Motor neuron (in vitro differentiated cells): ENCODE measurements at regions not wholly inside any gene's neighbourhood (a gene's known extent, or its start where the extent isn't known, plus 50 kb on each side); places are given as distances from the start of the nearest gene placed in this dataset.

Source experiments
- ATAC-seq, 8 experiments: fragments of 200-7000 bp; cut with Tn5 transposase; replicated peaks in 6 of 8; 2 replicates each; pipeline ENCODE4 v1.8.0; 2021; ENCODE audit warnings: mild to moderate bottlenecking in 8 of 8, moderate library complexity in 8 of 8
- H3K27ac ChIP-seq, 2 donors: fragments of 250-450 bp; sonication (Bioruptor Pico); 2 replicates each; pipeline ENCODE4 v1.9.0; 2021; ENCODE audit warnings: antibody characterized with exemption in 2 of 2, mild to moderate bottlenecking in 2 of 2, moderate library complexity in 1 of 2
- H3K4me1 ChIP-seq, 2 donors: fragments of 250-450 bp; sonication (Bioruptor Pico); replicated peaks in 1 of 2; 2 replicates each; pipeline ENCODE4 v1.6.1; 2021; ENCODE audit warnings: antibody characterized with exemption in 2 of 2, mild to moderate bottlenecking in 2 of 2, moderate library complexity in 1 of 2
- H3K4me3 ChIP-seq, 5 donors: fragments of 250-450 bp; sonication (Bioruptor Pico); 2 replicates each; pipeline ENCODE4 v1.9.0; 2021; ENCODE audit warnings: antibody characterized with exemption in 5 of 5, mild to moderate bottlenecking in 5 of 5, moderate library complexity in 4 of 5
- WGBS, 10 experiments: fragments of 450-650 bp; shearing (Covaris generic); methylation state at CpG; one replicate each; pipeline ENCODE4 v1.0.0; 2022; 5-methylcytosine and 5-hydroxymethylcytosine counted together
- in situ Hi-C, 9 experiments: fragments of 400-800 bp; cut with MboI; loops; one replicate each; pipeline ENCODE4 v1.15.0; 2021; ENCODE audit warnings: low sequenced_read_pairs in 9 of 9, low pct_unique_long_range_greater_than_20kb in 2 of 9; ENCODE audit not compliant: unreplicated experiment in 9 of 9

DNA sequence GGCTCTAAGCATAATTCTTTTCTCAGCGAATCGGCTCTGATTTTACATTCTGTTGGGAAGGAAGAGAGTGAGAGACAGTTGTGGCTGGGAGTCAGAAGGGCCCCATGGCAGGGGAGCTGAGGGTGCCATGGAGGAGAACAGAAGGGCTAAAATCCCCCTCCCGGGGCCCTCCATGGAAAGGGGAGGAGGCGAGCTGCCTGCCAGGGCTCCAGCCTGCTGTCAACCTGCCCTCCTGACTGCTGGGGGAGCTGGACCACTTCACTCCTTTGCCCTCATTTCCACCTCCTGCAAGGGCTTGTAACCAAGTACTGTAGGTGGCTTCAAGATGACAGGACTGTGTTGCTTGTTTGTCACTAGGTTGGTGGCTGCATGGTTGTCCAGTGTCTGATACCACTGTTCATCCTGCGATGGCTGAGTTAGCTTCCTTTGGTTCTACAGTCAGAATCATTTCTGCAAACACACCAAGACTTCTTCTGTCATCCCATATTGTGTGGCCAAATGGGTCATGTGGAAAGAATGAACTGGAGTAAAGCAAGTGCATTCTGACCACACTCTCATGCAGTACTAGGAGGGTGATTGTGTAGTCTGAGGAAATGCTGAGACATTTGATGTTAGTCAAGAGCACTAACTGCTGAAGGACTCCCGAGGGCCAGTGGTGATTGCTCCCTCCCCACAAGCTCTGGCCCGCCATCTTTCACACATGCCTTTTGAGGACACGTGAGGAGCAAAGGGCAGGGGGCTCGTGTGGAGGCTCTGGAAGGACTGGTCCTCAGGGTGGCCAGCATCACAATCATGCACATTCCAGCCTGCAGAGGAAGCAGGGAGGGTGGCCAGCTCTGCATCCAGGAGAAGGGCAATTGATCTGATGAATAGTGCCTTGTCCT, 307.2 kb downstream of the GADD45G start:
- 65 to 100% (median 80%) methylated on average over 1 to 7 of the region's 9 CpGs; no CpG with 5 or more reads in 3 of the 10 experiments for WGBS, 10 experiments
- Histone ChIP-seq H3K4me3 (no peak overlapping the region), H3K27ac (no peak overlapping the region), H3K4me1 (peaks cover 7 to 8% of the 10 kb centered on the region in 2 donors)
- no peak for ATAC-seq
- in situ Hi-C loops, result no loop called here

DNA sequence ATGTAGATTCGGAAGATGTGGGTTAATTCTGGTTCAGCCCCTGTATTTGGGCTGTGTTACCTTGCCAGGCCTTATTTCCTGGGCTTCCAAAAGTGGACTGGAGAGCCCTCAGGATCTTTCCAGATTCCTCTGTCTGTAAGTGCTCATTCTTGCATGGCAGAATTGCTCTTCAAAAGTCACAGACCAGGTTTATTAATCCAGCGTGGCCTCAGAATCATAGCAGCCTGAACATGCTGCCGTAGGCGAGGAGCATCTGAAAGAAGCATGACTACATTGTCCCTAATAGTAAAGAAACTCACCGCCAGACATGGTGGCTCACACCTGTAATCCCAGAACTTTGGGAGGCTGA, 307.8 kb downstream of the GADD45G start:
- no peak overlapping the region for H3K4me3 ChIP-seq
- in situ Hi-C loops, result no loop called here
- H3K4me1 ChIP-seq, result peaks cover 7 to 8% of the 10 kb centered on the region in 2 donors
- H3K27ac ChIP-seq, result no peak overlapping the region
- 81 to 100% (median 91%) methylated on average over 1 to 5 of the region's 5 CpGs; no CpG with 5 or more reads in 3 of the 10 experiments for WGBS, 10 experiments
- ATAC-seq, result no peak

DNA sequence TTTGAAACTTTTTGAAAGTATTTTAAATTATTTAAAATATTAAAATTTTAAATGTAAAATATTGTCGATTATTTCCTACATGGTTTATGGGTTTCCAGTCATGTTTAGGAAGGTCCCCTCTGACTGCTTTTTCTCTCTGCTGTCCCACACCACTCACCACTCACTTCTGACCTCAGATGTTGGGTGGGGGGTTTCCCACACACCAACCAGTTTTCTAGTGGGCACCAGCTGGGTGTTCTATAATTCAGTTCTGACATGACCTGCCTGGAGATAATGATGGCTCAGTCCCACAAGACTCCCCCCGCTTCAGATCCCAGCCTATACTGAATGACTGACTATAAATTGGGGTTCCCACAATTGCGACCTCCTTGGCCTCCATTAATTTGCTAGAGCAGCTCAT, 310.4 kb downstream of the GADD45G start:
- Histone ChIP-seq H3K4me3 (no peak overlapping the region), H3K27ac (no peak overlapping the region), H3K4me1 (peaks cover 7 to 13% of the 10 kb centered on the region in 2 donors)
- in situ Hi-C loops, result no loop called here
- ATAC-seq, result no peak
- WGBS, 10 experiments, result 87 to 100% (median 100%) methylated on average over 1 to 3 of the region's 3 CpGs; no CpG with 5 or more reads in 2 of the 10 experiments

DNA sequence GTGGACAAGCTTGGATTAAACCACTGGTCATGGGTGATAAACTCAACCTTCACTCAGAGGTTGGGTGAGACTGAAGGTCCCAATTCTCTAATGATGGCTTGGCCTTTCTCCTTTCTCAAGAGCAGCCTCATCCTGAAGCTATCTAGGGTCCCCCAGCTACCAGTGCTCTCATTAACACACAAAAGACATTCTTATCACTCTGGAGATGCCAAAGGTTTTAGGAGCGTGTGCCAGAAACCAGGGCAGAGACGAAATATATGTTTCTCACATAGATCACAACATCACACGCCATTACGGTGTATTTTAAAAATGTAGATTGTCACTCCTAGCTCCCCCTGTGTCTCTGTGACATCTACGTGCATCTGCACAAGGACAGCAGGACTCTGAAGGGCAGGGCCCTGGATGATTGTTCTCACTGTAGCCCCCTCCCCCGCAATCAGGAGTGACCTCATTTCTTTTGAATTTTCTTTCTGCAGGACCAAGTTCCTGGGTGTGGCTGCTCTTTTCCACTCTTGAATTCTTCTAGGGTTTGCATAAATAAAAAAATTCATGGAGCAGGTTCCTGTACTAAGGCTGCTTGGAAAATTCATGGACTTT, 311.3 kb downstream of the GADD45G start:
- in situ Hi-C loops, result no loop called here
- ATAC-seq, result peak; percentile 8 to 85 (median 70)
- Histone ChIP-seq H3K27ac (no peak overlapping the region), H3K4me1 (peaks cover 8 to 18% of the 10 kb centered on the region in 2 donors), H3K4me3 (no peak overlapping the region)
- WGBS, 10 experiments, result 8 to 85% (median 76%) methylated on average over 1 to 6 of the region's 6 CpGs; no CpG with 5 or more reads in 2 of the 10 experiments

DNA sequence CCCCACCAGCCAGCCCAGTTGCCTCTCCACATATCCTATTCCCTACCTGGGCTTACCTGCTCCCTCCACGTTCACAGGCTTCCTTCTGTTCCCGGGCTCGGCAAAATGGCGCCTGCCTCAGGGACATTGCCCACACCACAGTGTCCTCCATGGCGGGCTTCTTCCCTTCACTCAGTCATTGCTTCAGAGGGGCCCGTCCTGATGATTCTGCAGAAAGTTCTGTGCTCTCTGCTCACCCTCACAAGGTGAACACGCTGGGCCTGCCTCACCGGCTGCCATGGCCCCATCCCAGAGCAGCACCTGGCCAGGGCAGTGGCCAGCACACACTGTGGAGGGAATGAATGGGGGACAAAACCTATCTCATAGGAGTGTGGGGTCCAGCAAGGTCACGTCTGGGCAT, 313.0 kb downstream of the GADD45G start:
- Histone ChIP-seq H3K4me1 (peaks cover 15 to 18% of the 10 kb centered on the region in 2 donors), H3K4me3 (no peak overlapping the region), H3K27ac (no peak overlapping the region)
- WGBS, 10 experiments, result 57 to 100% (median 97%) methylated on average over 1 to 4 of the region's 9 CpGs; no CpG with 5 or more reads in 4 of the 10 experiments
- in situ Hi-C loops, result no loop called here
- ATAC-seq, result no peak

DNA sequence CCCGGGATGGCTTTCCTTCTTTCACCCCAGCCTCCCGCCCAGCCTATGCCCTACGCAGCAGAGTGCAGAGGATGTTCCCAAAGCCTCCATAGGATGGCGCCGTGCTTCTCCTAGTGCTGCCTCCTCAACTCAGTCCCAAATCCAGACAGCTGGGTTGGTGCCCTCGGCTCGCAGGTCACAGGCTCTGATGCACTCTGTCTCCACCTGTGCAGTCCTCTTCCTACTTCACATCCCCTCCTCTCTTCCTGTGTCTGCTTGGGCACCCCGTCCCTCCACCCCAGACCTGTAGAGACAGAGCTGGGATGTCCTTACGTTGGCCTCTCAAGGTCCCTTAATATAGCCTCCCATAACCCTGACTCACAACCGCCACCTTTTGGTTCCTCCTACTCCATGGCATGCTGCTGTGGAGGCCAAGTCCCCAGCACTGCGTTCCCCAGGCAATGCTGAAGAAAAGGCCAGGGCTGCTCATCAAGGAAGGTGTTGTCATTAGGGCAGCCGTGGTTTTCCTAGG, 314.4 kb downstream of the GADD45G start:
- peak in 7 of 8 experiments; percentile 23 to 94 (median 65) for ATAC-seq
- no peak overlapping the region for H3K27ac ChIP-seq

DNA sequence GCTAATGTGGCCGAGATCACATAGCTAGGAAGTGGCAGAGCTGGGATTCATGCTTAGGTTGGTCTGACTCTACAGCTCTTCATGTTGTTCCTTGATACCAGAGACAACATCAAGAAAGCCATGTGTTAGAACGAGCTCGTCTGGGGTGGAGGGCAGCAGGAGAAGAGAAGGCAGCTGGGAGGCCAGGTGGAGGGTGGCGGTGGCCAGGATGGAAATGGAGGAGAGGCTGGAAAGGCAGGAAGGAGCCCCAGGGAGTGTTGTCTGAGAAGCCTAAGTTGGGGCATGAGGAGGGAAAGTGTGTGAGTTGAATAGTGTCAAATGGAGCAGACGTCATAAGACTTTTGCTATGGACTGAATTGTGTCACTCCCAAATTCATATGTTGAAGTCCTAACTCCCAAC, 315.3 kb downstream of the GADD45G start:
- 42 to 100% (median 80%) methylated on average over 1 to 4 of the region's 5 CpGs; no CpG with 5 or more reads in 5 of the 10 experiments for WGBS, 10 experiments
- in situ Hi-C loops, result no loop called here
- Histone ChIP-seq H3K27ac (no peak overlapping the region), H3K4me3 (no peak overlapping the region), H3K4me1 (peaks cover 20 to 29% of the 10 kb centered on the region in 2 donors)
- ATAC-seq, result peak in 1 of 8 experiments; percentile 42

More for the DNA sequence above, 314.4 kb downstream of the GADD45G start:
- 39 to 90% (median 75%) methylated on average over 1 to 9 of the region's 12 CpGs; no CpG with 5 or more reads in 1 of the 10 experiments for WGBS, 10 experiments
- Histone ChIP-seq H3K4me3 (no peak overlapping the region), H3K4me1 (peaks cover 18 to 26% of the 10 kb centered on the region in 2 donors)
- in situ Hi-C loops, result no loop called here

DNA sequence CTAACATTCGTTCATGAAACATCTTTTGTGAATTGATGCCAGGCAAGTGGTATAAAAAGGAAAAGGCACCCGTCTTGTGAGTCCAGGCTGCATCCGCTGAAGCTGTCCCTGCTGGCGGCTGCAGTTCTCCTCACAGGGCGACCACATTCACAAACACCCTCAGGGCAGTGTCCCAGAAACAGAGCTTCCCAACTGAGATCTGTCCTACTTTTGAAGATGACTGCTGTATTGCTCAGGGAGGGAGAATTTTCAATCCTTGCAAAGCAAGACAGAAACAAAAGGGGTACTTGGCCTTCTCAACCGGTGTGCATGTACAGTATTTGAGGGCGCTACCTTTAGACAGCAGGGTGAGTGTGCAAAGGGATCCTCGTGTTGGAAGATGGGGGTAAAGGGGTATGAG, 316.1 kb downstream of the GADD45G start:
- 0 to 100% (median 67%) methylated on average over 1 to 5 of the region's 8 CpGs; no CpG with 5 or more reads in 1 of the 10 experiments for WGBS, 10 experiments
- in situ Hi-C loops, result no loop called here

DNA sequence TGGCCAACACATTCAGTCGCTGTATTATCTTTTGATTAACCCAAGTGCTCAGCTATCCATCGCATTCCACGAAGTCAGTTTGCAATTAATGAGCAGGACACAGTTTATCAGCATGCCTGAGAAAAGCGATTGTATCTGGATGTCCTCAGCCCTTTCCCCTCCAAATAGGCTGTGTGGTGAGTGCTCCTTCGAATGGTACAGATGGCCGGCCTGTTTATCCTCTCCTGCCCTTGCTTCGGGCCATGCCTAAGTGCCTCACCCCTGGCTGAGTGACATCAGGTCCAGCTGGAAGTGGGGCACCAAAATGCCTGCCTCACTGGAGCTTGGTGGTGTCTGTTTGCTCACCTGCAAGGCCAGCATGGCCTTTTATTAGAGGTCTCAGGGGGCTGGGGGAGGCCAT, 317.3 kb downstream of the GADD45G start:
- in situ Hi-C loops, result no loop called here
- WGBS, 10 experiments, result 75 to 100% (median 84%) methylated on average over 1 to 7 of the region's 7 CpGs; no CpG with 5 or more reads in 2 of the 10 experiments
- Histone ChIP-seq H3K27ac (no peak overlapping the region), H3K4me3 (no peak overlapping the region), H3K4me1 (peaks cover 14 to 21% of the 10 kb centered on the region in 2 donors)
- no peak for ATAC-seq

More for the DNA sequence above, 316.1 kb downstream of the GADD45G start:
- Histone ChIP-seq H3K4me3 (no peak overlapping the region), H3K27ac (no peak overlapping the region), H3K4me1 (peaks cover 20 to 26% of the 10 kb centered on the region in 2 donors)
- peak in 1 of 8 experiments; percentile 3 for ATAC-seq

DNA sequence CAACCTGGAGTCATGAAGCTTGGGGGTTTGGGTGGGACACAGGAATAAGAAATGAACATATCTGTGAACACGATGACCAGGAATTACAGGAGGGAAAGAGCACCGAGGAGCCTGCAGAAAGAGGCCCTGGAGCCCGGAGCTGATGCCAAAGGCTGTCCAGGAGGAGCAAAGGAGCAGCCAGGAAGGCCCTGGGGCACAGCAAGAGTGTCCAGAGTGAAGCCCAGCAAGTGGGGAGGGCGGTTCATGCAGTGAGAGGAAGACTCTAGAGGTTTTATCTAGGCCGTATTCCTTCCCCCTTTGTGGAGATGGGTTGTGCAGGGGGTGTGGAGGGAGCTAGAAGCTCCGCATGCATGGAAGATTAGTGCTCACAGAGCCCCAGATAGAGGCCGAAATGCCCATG, 318.4 kb downstream of the GADD45G start:
- ATAC-seq, result no peak
- whole genome bisulfite sequencing, 10 experiments, result 60 to 100% (median 74%) methylated on average over 1 to 4 of the region's 7 CpGs; no CpG with 5 or more reads in 2 of the 10 experiments
- Histone ChIP-seq H3K27ac (no peak overlapping the region), H3K4me3 (no peak overlapping the region), H3K4me1 (peaks cover 14 to 21% of the 10 kb centered on the region in 2 donors)
- in situ Hi-C loops, result no loop called here

DNA sequence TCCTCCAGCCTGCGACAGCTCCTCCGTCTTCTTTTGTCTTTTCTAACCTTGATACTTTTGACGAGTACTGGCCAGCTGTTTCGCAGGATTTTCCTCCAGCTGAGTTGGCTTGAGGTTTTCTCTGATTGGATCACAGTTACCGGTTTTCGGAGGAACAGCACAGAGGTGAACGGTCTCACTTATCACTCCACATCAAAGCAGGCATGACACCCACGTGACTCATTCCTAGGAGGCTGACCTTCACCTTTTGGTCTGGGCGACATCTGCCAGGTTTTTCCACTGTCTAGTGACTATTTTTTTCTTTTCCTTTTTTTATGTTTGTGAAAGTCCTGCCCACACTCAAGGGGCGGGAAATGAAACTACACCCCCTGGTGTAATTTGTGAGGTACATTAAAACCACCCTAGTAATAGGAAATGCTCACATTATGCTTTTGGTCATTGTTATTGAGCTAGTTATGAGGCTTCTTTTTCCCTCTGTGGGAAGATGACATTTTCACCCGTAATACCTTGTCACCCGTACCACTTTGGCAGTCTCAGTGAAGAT, 319.2 kb downstream of the GADD45G start:
- ATAC-seq, result peak in 4 of 8 experiments; percentile 51 to 81 (median 73)
- no peak overlapping the region for H3K4me3 ChIP-seq
- H3K4me1 ChIP-seq, result peaks cover 18 to 27% of the 10 kb centered on the region in 2 donors
- 28 to 91% (median 71%) methylated on average over 2 to 10 of the region's 12 CpGs; no CpG with 5 or more reads in 2 of the 10 experiments for WGBS, 10 experiments
- no peak overlapping the region for H3K27ac ChIP-seq
- in situ Hi-C loops, result no loop called here

DNA sequence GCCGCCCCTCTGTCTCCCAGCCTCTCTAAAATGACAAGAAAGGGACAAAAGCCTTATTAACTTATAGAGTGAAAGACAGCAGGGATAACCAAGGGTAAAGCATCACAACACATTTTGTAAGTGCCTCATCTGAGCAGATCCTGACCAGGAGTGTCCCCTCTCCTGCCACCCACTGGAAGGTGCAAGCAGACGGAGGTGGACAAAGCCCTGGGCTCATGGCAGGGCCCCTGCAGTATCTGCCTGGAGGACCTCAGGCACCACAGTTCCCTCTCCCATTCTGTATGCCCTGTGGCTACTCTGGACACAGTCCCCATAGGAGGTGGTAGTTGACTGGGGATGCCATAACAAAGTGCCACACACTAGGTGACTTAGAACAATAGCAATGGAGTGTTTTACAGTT, 319.8 kb downstream of the GADD45G start:
- peaks cover 23 to 28% of the 10 kb centered on the region in 2 donors for H3K4me1 ChIP-seq
- 86 to 100% (median 100%) methylated on average over 1 to 2 of the region's 2 CpGs; no CpG with 5 or more reads in 4 of the 10 experiments for WGBS, 10 experiments
- ATAC-seq, result no peak
- in situ Hi-C loops, result no loop called here
- H3K27ac ChIP-seq, result no peak overlapping the region
- H3K4me3 ChIP-seq, result no peak overlapping the region

DNA sequence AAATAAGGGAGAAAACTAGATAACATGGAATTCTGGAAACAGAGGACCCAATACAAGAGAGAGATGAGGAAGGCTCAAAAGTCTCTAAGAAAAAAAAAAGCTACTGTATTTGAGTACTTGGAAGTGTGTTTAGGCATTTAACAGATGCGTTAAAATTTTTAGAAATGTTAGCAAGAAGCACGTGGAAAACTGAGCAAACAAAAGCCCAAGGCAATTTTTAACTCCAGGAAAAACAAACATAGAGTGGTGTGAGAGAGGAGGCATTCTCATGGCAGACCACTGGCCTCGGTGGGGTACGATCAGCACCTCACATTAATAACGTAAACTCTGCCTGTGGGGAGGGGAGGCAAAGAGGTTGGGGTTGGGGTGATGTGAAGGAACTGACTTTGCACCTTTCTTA, 321.4 kb downstream of the GADD45G start:
- no peak overlapping the region for H3K4me3 ChIP-seq
- in situ Hi-C loops, result no loop called here
- H3K27ac ChIP-seq, result no peak overlapping the region
- peaks cover 31 to 33% of the 10 kb centered on the region in 2 donors for H3K4me1 ChIP-seq
- WGBS, 10 experiments, result 21 to 100% (median 62%) methylated on average over 2 to 5 of the region's 5 CpGs; no CpG with 5 or more reads in 2 of the 10 experiments
- no peak for ATAC-seq
